Muscle layer of duodenum (tissue), 2 donors: ENCODE measurements at regions not wholly inside any gene's neighbourhood (a gene's known extent, or its start where the extent isn't known, plus 50 kb on each side); places are given as distances from the start of the nearest gene placed in this dataset.
"Not testable (repeated sequence)": the region's sequence is repeated elsewhere in the genome, so short reads cannot be mapped to it uniquely, and the experiment has no call there.

Source experiments
- H3K27ac ChIP-seq: one replicate; pipeline ENCODE4 v1.7.0; 2013; ENCODE audit warnings: mild to moderate bottlenecking, low read length
- H3K27me3 ChIP-seq: one replicate; pipeline ENCODE4 v1.7.0; 2013; ENCODE audit warnings: low read depth, mild to moderate bottlenecking, control low read depth, low read length
- H3K36me3 ChIP-seq, 2 donors: one replicate each; pipeline ENCODE4 v1.7.0; 2013; ENCODE audit warnings: low read length in 2 of 2, control low read depth in 1 of 2, mild to moderate bottlenecking in 1 of 2; ENCODE audit not compliant: insufficient read depth in 2 of 2, control insufficient read depth in 1 of 2
- H3K4me1 ChIP-seq, 2 donors: one replicate each; pipeline ENCODE4 v1.7.0; 2013; ENCODE audit warnings: low read length in 2 of 2, mild to moderate bottlenecking in 2 of 2, control low read depth in 1 of 2, moderate library complexity in 1 of 2; ENCODE audit not compliant: insufficient read depth in 2 of 2, control insufficient read depth in 1 of 2
- H3K4me3 ChIP-seq, 2 donors: one replicate each; pipeline ENCODE4 v1.7.0; 2013; ENCODE audit warnings: low read length in 2 of 2, low read depth in 1 of 2, mild to moderate bottlenecking in 1 of 2
- H3K9me3 ChIP-seq, 2 donors: one replicate each; pipeline ENCODE4 v1.7.0; 2013; ENCODE audit warnings: low read length in 2 of 2, control low read depth in 1 of 2, mild to moderate bottlenecking in 1 of 2; ENCODE audit not compliant: control insufficient read depth in 1 of 2
- donor health status: healthy.

- no peaks in the 10 kb centered on the region for H3K9me3 ChIP-seq
- H3K27me3 ChIP-seq = no peaks in the 10 kb centered on the region
- peaks cover 0 to 7% of the 10 kb centered on the region in 2 donors for H3K36me3 ChIP-seq
- peaks cover 0 to 12% of the 10 kb centered on the region in 2 donors for H3K4me1 ChIP-seq
- H3K27ac ChIP-seq = no peak overlapping the region
- H3K4me3 ChIP-seq = no peak overlapping the region
These were observed 68.0 kb upstream of the PSME4 start for GRCh38 chr2:54038835-54039234.

GRCh38 chr2:54031288-54031687, 60.5 kb upstream of the PSME4 start:
- not testable (repeated sequence) for H3K27ac ChIP-seq, H3K4me1 ChIP-seq, H3K9me3 ChIP-seq, H3K27me3 ChIP-seq, H3K36me3 ChIP-seq, H3K4me3 ChIP-seq

DNA sequence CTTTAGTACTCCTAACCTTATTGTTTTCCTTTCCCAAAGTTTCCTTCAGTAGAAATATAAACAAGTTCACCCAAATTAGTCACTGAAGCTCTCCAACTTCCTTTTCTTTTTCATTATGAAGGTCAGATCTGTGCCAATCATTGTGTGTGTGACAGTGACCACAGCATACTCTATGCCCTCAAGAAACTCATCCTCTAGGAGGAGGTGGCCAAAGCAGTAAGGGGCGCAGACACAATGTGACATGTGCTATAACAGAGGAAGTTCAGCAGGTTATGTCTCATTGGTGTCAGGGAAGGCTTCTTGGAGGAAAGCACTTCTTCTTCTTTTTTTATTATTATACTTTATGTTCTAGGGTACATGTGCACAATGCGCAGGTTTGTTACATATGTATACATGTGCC, 60.0 kb upstream of the PSME4 start:
- no peak overlapping the region for H3K4me3 ChIP-seq
- no peaks in the 10 kb centered on the region for H3K9me3 ChIP-seq
- no peak overlapping the region for H3K27ac ChIP-seq
- H3K36me3 ChIP-seq = no peaks in the 10 kb centered on the region
- no peaks in the 10 kb centered on the region for H3K4me1 ChIP-seq
- H3K27me3 ChIP-seq = no peaks in the 10 kb centered on the region

DNA sequence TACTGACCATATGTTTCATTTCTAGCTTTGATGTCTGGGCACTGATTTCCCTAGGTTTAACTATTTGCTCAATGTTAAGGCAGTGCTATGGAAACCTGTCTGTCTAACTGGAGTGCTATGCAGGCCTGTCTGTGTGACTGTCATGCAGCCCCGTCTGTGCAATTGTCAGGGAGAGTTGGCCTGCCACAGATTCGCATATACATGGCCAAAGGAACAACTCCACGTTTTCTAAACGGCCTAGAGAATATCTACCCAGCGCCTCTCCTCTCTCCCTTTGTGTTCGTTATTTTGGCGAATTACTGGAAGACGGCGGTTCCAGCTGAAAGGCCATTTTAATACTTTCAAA, 59.6 kb upstream of the PSME4 start:
- Histone ChIP-seq H3K4me1 (no peaks in the 10 kb centered on the region), H3K27ac (no peak overlapping the region), H3K9me3 (no peaks in the 10 kb centered on the region), H3K27me3 (no peaks in the 10 kb centered on the region), H3K4me3 (no peak overlapping the region), H3K36me3 (no peaks in the 10 kb centered on the region)

DNA sequence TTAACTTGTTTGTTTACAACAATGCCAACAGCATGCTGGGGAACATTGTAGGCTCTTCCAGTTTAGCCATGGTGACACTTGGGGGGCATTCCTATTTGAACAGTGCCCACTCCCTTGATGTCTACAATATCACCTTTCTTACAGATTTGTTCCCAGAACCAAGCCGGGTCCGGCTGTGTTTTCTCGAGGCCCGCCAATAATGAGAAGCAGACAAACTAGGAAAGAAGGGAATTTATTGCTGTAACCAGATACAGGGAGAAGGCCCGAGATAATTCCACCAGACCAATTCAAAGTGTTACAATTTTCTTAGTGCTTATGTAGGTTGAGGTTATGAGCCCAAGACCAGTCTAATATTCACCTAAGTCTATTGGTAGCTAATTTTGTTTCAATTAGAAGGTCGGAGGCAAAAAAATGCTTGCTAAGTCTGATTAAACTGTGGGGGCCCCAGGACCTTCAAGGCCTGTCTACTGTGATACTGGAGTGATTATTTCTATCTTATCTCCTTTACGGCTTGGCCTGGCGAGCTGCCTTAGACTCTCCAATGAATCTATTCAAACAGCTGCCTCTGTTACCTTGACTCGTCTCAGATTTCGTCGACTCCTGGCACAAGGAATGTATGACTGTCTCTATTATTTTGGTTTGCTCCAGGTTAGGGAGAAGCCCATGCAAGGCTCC, 59.1 kb upstream of the PSME4 start:
- Histone ChIP-seq H3K4me3 (no peak overlapping the region), H3K4me1 (no peaks in the 10 kb centered on the region), H3K27me3 (no peaks in the 10 kb centered on the region), H3K36me3 (no peaks in the 10 kb centered on the region), H3K9me3 (peaks cover 0 to 4% of the 10 kb centered on the region in 2 donors), H3K27ac (no peak overlapping the region)

DNA sequence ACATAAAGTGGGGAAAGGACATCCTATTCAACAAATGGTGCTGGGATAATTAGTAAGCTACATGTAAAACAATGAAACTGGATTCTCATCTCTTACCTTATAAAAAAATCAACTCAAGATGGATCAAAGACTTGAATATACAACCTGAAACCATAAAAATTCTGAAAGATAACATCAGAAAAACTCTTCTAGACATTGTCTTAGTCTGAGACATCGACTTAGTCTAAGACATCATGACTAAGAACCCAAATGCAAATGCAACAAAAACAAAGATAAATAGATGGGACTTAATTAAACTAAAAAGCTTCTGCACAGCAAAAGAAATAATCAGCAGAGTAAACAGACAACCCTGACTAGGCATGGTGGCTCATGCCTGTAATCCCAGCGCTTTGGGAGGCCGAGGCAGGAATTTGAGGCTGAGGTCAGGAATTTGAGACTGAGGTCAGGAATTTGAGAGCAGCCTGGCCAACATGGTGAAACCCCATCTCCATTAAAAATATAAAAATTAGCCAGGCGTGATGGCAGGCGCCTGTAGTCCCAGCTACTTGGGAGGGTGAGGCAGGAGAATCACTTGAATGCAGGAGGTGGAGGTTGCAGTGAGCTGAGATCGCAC, 54.8 kb upstream of the PSME4 start:
- H3K4me1 ChIP-seq, H3K27me3 ChIP-seq, H3K9me3 ChIP-seq, H3K27ac ChIP-seq, H3K36me3 ChIP-seq, H3K4me3 ChIP-seq: not testable (repeated sequence)

DNA sequence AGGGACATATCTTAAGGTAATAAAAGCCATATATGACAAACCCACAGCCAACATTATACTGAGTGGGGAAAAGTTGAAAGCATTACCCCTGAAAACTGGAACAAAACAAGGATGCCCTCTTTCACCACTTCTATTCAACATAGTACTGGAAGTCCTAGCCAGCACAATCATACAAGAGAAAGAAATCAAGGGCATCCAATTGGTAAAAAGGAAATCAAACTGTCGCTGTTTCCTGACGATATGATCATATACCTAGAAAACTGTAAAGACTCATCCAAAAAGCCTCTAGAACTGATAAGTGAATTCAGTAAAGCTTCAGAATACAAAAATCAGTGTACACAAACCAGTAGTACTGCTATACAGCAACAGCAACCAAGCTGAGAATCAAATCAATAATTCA, 53.8 kb upstream of the PSME4 start:
- H3K27me3 ChIP-seq = no peaks in the 10 kb centered on the region
- H3K36me3 ChIP-seq = no peaks in the 10 kb centered on the region
- H3K9me3 ChIP-seq = peaks cover 4% of the 10 kb centered on the region in 2 donors
- no peaks in the 10 kb centered on the region for H3K4me1 ChIP-seq
- H3K4me3 ChIP-seq = no peak overlapping the region
- H3K27ac ChIP-seq = no peak overlapping the region

- no peak overlapping the region for H3K4me3 ChIP-seq
- no peak overlapping the region for H3K27ac ChIP-seq
These were observed 50.9 kb upstream of the PSME4 start for GRCh38 chr2:54021702-54022101.

GRCh38 chr2:54020793-54021414, 50.1 kb upstream of the PSME4 start:
- Histone ChIP-seq H3K9me3 (peaks cover 4% of the 10 kb centered on the region in 2 donors), H3K4me1 (peaks cover 1 to 5% of the 10 kb centered on the region in 2 donors), H3K27ac (no peak overlapping the region), H3K4me3 (no peak overlapping the region), H3K36me3 (no peaks in the 10 kb centered on the region), H3K27me3 (no peaks in the 10 kb centered on the region)

More at GRCh38 chr2:54021702-54022101, 50.9 kb upstream of the PSME4 start:
- Histone ChIP-seq H3K9me3 (peaks cover 4% of the 10 kb centered on the region in 2 donors), H3K4me1 (no peaks in the 10 kb centered on the region), H3K36me3 (no peaks in the 10 kb centered on the region), H3K27me3 (no peaks in the 10 kb centered on the region)
